GM19043 (cell line): ENCODE measurements at regions not wholly inside any gene's neighbourhood (a gene's known extent, or its start where the extent isn't known, plus 50 kb on each side); places are given as distances from the start of the nearest gene placed in this dataset.
A peak's percentile ranks its signal among the peaks of the same experiment; 100 is the strongest.
"Not testable (repeated sequence)": the region's sequence is repeated elsewhere in the genome, so short reads cannot be mapped to it uniquely, and the experiment has no call there.

Experiments used
- ATAC-seq: cut with Tn5 transposase; IDR thresholded peaks from one replicate; pipeline ENCODE4 v1.9.1; 2021; ENCODE audit warnings: low read depth; ENCODE audit not compliant: unreplicated experiment

DNA sequence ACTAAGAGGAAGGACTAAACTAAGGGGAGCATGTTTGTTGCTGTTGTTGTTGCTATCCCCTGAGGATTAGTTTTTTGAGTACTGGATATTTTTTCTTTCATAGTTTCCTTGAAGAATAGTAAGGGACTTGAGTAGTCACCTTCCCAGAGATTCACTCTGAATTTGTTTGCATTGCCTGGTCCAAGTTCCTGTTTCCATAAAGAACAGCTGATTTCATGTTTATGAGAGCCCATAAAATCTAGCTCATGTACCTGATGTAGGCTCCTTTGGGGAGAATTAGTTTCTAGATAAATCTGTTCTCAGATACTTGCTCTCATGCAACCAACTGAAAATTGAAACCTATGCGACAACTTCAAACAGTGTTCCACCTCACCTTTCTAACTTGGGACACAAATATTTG lies 464.4 kb upstream of the MBL2 start:
- no peak for ATAC-seq

DNA sequence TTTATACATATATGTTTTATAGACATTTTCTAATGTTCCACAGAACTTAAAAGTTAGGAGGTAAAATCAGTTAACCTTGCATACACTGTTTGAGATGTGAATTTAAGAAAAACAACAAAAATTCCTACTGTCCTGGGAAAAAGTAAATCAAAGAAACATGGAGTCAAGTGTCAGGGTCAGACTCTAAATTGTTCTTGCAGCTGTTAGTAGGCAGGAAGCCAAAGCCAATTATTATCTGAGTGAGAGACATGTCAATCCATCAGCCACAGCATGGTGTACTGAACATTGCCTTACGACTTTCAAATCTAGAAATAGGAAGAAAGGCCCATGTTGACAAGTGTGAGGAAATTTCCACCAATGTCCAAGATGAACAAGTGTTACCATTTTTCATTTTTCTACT lies 461.2 kb upstream of the MBL2 start:
- no peak for ATAC-seq

DNA sequence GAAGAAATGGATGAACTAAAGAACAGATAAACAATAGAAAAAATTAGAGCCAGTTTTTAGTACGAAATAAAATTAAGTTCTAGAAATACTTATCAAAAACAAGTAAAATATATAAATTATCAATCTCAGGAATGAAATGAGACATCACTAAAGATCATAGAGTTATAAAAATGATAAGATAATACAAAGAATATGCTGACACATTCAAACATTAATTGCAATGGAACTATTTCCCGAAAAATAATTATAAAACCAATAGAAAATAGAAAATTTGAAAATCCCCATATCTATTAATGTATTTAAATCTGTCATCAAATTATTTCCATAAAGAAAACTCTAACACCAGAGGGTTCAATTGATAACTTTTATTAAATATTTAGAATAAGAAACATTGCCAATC lies 458.1 kb upstream of the MBL2 start:
- no peak for ATAC-seq

DNA sequence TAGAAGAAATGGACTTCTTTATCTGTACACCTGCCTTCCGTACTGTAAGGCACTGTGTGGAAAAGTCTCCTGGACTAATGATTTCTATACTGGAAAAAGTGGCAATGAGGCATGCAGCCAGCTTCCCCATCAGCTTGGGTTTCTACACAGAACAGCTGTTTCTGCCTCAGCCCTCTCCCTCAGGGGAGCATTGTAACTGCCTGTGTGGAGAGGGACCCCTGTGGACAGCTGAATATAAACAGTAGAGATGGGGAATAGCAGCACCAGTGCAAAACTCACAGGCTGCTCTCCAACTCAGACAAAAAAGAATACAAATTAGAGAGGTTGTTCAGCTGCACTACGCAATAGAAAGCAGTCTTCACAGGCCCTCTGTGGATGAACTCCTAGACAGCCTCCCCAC lies 451.3 kb upstream of the MBL2 start:
- no peak for ATAC-seq

DNA sequence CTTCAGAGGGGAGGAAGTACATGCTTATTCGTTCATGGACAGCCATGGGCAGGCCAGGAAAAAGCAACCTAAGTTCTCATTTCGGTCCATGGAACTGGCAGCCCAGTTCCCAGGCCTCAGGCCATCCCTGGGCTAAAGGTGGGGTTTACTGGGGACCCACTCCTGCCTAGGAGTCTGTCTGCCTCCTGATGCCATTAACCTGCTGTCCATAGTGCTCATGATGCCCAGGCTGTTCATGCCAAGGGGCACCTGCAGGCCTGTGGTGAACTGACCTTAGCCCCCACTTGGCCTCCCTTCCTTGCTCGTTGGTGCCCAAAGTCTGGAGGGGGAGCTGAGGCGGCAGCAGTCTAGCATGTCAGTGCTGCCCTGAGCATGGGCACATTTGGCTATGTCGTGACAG lies 450.2 kb upstream of the MBL2 start:
- ATAC-seq, result no peak

DNA sequence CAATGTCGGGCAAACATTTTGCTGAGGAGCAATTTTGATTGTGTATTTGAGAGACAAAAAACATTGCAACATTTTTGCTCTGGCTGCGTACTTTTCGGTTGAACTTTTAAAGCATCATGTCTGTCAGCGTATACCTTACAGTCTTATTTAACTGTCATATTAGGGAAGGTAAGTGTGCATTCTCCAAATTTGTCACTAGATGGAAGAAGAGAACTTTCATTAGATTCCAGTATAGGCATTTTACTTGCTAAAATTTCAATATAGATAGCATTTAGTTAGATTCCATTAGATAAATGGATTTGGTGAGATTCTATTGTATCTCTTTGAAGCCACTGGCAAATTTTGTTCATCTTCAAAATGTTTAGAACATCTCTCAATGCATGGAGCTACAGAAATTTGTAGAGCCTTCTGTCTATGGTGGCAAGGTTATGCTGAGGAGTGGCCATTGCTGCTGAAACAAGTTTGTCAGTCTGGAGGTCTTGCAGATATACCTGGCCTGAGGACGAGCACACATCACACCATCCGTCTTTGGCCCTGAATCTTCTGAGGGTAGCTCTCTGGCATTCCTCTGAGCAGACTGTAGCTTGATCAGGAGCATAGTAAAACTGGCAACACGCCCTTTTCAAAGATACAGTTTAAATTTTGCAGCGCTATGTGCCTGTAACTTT lies 437.5 kb upstream of the MBL2 start:
- ATAC-seq, result no peak

DNA sequence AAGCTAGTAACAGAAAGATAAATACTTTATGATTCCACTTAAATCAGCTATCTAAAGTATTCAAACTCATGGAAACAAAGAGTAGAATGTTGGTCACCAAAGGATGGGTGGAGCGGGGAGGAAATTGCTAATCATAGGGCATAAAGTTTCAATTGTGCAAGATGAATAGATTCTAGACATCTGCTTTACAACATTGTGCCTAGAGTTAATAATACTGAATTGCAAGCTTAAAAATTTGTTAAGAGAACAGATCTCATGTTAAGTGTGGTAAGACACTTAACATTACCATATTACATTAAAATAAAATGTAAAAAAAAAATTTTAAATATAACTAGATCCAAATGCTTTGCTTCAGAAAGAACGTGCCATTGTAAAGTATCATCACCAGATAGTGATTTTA lies 411.1 kb upstream of the MBL2 start:
- no peak for ATAC-seq

DNA sequence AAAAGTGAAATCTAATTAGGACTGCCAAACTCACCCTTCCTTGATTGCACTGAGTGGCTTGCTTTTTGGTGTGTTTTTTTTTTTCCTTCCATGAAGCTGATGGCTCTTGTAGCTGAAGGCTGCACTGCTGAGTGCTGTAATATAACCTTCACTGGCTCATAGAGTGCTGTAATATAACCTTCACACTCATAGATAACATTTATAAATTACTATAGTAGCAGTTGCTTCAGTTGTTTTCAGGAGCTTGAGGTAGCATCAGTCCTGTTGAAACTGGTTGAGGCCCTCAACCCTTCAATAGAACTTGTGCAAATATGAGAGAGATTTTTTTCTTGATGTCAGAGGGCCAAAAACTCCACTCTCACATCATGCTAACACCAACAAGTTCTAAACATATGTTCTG lies 404.9 kb upstream of the MBL2 start:
- ATAC-seq, result no peak

DNA sequence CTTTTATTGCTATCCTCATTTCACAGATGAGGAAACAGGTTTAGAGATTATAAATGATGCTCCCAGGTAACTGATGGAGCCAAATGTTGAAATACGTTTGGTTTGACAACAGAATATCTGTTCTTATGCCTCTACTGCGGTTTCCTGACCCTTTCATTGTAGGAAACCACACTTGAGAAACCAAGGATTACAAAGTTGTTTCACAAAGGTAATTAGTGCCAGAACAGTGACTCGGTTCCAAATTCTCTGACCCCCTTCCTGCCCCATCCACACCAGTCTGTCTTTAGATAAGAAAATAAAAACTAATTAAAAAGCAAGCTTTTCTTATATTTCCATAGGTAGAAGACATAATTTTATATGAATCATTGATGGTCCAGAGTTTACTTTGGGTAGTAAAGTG lies 393.7 kb upstream of the MBL2 start:
- no peak for ATAC-seq

DNA sequence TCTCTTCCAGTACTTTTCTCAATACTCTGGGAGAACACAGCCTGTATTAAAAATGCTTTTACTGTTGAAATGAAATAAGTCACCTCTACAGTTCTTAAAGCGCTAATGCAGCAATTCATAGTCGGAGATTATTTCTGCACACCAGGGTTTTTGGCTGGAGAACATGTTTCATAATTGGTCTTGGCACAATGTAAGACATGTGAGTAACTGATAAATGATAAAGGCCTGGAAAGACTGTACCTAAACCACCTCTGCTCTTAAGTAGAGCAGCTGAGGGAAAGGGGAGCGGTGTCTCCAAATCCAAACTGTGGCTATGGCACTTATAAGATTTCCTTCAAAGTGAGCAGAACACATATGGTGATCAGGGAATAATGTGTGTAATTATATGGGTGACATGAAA lies 390.3 kb upstream of the MBL2 start:
- no peak for ATAC-seq

DNA sequence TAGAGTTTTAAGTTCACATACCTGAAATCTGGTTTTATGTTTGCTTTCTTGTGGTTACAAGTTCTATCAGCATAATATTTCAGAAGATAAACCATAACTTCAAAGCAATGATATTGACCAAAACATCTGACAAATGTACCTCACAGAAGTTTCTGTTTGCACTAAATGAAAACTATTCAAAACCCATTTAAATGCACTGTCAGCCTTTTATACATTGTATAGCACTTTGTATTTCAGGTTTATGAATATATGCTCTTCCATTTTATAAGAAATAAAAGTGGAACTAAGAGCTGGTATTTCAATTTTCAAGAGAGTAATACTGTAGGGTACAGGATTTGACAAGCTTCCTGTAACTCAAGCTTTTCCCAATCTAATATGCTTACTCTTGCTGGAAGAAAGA lies 388.6 kb upstream of the MBL2 start:
- no peak for ATAC-seq

DNA sequence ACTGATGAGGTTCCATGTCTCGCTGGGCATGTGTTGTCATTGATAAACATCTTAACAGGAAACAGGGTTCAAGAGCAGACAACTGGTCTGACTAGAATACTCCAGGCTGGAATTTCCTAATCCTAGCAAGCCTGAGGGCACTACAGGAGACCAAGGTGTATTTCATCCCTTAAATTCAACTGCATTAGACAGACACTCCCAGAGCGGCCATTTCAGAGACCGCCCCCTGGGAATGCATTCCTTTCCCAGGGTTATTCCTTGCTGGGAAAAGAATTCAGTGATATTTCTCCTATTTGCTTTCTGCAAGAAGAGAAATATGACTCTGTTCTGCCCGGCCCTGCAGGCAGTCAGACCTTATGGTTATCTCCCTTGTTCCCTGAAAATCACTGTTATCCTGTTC lies 383.1 kb upstream of the MBL2 start:
- ATAC-seq, result not testable (repeated sequence)

DNA sequence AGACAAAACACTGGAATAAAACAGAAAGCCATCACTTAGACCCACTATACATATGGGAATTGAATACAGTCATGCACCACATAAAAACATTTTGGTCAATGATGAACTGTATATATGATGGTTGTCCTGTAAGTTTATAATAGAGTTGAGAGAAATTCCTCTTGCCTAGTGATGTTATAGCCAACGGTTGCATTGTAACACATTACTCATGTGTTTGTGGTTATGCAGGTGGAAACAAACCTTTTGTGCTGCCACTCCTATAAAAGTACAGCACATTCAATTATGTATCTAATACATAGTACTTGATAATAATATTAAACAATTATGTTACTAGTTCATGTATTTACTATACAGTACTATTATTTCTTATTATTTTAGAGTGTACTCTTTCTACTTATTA lies 381.2 kb upstream of the MBL2 start:
- no peak for ATAC-seq

DNA sequence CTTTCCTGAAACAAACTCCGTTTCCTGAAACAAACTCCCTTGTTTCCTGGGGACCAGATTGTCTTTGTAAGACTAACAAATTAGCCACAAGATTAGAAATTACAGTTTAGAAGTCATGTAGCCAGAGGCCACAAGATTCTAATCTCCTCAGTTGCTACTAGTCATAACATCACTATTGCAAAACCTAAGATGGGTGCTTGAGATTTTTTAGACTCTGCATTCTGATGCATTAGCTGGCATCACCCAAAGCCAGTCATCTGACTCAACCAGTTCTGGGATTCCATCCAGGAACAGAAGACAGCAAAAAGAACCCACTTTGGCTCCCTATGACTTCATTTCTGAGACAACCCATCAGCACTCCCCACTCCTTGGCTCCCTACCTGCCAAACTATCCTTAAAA lies 367.9 kb upstream of the MBL2 start:
- no peak for ATAC-seq

DNA sequence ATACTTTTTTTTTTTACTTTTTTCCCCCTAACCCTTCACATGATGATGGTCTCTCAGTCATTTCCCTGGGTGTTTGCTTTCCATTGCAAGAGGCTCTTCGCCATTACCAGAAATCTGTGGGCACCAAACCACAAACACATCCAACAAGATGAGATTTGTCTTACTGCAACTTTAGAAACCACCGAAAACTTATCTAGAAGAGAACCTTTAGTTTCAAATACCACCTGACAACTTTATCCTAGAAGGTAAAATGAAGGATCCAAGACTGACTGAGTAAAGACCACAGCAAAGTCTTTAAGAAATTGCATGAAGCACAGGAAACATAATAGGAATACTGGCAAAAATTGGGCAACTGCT lies 363.3 kb upstream of the MBL2 start:
- ATAC-seq, result no peak

DNA sequence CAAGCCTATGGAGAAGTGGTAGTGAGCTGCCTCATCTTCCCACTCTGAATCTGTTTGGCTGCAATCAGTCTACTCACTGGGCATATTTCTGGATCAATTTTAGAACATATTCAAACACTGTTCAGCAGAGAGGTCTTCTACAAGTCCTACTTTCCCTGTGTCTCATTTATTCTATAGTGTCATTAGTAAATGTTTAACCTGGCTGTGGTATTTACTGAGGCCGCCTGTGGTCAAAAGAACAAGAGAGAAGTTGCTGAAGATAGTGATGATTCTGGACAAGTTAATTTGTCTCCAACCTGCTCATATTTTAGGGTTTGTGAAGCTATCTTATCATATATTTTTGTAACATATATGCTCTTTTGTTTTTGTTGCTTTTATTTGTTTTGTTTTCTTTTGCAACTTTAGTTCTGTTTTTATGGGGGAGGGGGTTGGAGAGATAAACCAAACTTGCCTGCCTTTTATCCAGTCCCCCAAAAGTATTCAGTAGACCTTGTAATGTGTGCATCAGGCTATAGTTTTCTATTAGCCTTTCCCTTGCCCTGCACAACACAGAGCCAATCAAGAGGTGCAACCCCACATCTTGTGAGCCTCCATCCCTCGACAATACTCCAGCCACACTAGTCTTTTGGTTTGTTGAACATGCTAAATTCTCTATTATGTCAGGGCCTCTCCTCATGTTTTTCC lies 362.8 kb upstream of the MBL2 start:
- ATAC-seq, result peak; percentile 78

DNA sequence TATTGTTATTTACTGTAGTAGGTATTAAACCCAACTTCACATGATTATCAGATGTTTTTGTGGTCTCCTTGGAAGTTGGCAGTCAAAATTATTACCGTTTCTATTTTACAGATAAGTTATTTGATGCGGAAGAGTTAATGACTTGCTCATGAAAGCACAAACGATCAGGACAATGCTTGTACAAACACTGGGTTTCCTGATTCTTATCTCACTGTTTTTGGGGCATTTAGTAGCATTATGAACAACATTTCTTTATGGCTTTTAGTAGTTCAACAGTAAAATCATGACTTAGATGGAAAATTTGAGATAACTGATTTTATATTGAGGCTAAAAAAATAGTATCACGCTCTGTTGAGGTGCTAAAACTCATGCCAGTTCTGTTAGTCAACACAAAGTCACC lies 361.5 kb upstream of the MBL2 start:
- no peak for ATAC-seq

DNA sequence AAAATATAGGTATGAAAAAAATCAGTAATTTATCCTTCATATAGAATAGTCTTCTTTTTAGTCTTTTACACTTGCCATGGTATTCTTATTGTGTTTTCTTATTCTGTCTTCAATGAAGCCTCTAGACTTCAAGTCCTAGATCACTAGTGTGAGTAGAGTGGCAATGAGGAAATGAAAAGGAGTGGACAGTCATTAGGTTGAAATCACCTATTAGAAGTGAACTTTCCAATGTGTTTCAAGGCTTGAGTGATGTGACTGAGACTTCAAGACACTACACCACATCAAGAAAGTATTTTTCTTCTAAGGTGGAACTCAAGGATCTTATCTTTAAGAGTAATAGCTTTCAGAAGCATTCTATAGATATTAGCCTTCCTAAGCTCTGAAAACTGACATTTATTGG lies 357.8 kb upstream of the MBL2 start:
- ATAC-seq, result no peak

DNA sequence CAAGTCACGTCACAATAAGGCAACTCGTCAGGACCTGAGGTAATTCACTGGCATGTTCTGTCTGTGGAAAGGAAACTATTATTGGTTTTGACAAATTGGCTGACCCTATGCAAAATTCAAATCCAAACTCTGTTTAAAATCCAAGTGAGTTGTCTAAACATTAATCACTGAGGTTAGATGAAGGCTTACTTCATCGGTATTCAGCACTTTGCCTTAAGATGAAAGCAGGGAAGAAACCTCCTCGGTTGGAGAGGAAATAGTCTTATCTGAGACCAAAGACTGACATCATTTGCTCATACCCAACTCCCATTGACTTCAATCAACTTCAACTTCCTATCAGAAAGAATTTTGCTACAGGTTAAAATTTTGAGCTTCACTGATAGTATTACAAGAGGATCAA lies 355.1 kb upstream of the MBL2 start:
- ATAC-seq, result no peak

DNA sequence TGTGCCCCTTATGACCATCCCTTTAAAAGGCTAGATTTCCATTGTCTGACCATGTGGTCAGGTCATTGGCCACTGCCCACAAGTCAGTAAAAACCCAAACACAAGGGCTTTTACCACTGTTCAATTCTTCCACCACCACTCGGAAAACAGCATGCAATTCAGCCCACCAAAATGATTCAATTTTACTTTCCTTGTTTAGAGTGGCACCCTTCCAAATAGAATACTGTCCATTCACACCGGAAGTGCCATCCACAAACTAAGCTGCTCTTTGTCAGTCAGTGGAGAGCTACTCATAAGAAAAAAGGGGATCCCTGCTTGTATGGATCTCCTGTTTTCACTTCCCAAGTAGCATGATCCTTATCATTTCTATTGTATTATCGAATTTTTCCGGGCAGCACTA lies 350.7 kb upstream of the MBL2 start:
- no peak for ATAC-seq

DNA sequence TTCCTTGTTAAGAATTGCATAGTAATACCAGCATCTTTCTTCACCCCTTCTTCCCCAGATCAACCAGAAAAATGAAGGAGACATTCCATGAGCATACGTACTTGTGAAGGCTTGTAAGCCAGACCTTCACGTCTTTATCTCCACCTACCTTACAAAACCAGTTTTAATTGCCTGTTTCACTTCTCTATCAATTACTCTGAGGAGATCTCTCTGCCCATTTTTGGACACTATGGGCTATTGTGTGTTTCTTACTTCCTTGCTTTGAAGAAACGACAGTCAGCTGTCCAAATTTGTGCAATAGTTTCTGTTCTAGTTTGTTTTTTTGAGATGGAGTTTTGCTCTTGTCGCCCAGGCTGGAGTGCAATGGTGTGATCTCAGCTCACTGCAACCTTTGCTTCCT lies 349.7 kb upstream of the MBL2 start:
- ATAC-seq, result no peak

DNA sequence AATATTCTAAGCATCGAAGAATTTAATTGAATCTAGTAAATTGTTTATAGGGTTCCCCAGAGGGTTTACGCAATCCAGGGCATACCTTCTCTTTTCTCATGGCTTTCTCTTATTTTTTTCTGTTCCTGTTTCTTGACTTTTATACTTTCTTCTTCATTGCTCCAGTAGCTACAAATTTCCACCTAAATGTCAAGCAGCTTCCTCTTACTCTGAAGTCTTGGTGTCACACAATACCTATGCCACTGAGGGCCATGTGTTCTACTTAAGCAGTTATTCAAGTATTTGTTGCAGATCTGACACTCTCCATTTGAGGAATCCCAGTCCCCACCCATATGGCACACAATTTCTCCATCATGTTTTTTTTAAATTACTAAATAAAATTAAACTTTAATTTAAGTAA lies 343.1 kb upstream of the MBL2 start:
- no peak for ATAC-seq

DNA sequence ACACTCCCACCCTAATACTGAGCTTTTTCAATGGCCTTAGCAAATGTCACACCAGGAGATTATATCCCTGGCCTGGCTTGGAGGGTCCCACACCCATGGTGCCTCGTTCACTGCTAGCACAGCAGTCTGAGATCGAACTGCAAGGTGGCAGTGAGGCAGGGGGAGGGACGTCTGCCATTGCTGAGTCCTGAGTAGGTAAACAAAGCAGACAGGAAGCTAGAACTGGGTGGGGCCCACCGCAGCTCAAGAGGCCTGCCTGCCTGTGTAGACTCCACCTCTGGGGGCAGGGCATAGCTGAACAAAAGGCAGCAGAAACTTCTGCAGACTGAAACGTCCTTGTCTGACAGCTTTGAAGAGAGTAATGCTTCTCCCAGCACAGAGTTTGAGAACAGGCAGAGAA lies 338.9 kb upstream of the MBL2 start:
- no peak for ATAC-seq
